Skin epidermis (tissue), 12 donors: ENCODE measurements at regions not wholly inside any gene's neighbourhood (a gene's known extent, or its start where the extent isn't known, plus 50 kb on each side); places are given as distances from the start of the nearest gene placed in this dataset.

Experiments used
- H3K27ac ChIP-seq, 21 experiments: fragments of 200-600 bp; sonication (generic) in 11 of 21; one replicate each; pipeline ENCODE4 v1.5.0; 2020; ENCODE audit warnings: mild to moderate bottlenecking in 3 of 21, inconsistent platforms in 2 of 21, moderate library complexity in 2 of 21
- H3K4me3 ChIP-seq, 7 experiments: fragments of 200-600 bp; sonication (generic) in 2 of 7; one replicate each; pipeline ENCODE4 v1.5.0; 2020; ENCODE audit warnings: inconsistent platforms in 2 of 7, mild to moderate bottlenecking in 2 of 7, moderate library complexity in 1 of 7

- H3K4me3 ChIP-seq, result no peak overlapping the region
- H3K27ac ChIP-seq, result no peak overlapping the region
Measured at GRCh38 chr7:67522504-67522903, 525.9 kb downstream of the TYW1 start.

GRCh38 chr7:67523713-67524112 is 527.1 kb downstream of the TYW1 start:
- H3K27ac ChIP-seq, result no peak overlapping the region
- no peak overlapping the region for H3K4me3 ChIP-seq

- H3K4me3 ChIP-seq, result no peak overlapping the region
- no peak overlapping the region for H3K27ac ChIP-seq
Measured at GRCh38 chr7:67525588-67525987, 529.0 kb downstream of the TYW1 start.

GRCh38 chr7:67535241-67535989 is 538.8 kb downstream of the TYW1 start:
- H3K27ac ChIP-seq, result no peak overlapping the region
- no peak overlapping the region for H3K4me3 ChIP-seq

GRCh38 chr7:67542916-67543315 is 546.3 kb downstream of the TYW1 start:
- Histone ChIP-seq H3K27ac (no peak overlapping the region), H3K4me3 (no peak overlapping the region)

- Histone ChIP-seq H3K4me3 (no peak overlapping the region), H3K27ac (no peak overlapping the region)
Measured at GRCh38 chr7:67547183-67547907, 550.7 kb downstream of the TYW1 start.

- Histone ChIP-seq H3K4me3 (no peak overlapping the region), H3K27ac (no peak overlapping the region)
Measured at GRCh38 chr7:67549126-67549525, 552.5 kb downstream of the TYW1 start.

- no peak overlapping the region for H3K27ac ChIP-seq
- no peak overlapping the region for H3K4me3 ChIP-seq
Measured at GRCh38 chr7:67550801-67551436, 554.3 kb downstream of the TYW1 start.

GRCh38 chr7:67552738-67553137 is 556.1 kb downstream of the TYW1 start:
- Histone ChIP-seq H3K27ac (no peak overlapping the region), H3K4me3 (no peak overlapping the region)

- no peak overlapping the region for H3K4me3 ChIP-seq
- no peak overlapping the region for H3K27ac ChIP-seq
Measured at GRCh38 chr7:67553378-67553777, 556.7 kb downstream of the TYW1 start.

- H3K27ac ChIP-seq, result no peak overlapping the region
- no peak overlapping the region for H3K4me3 ChIP-seq
Measured at GRCh38 chr7:67554986-67555385, 558.4 kb downstream of the TYW1 start.

- no peak overlapping the region for H3K27ac ChIP-seq
- H3K4me3 ChIP-seq, result no peak overlapping the region
Measured at GRCh38 chr7:67564959-67565358, 568.3 kb downstream of the TYW1 start.

GRCh38 chr7:67566101-67566500 is 569.5 kb downstream of the TYW1 start:
- Histone ChIP-seq H3K27ac (no peak overlapping the region), H3K4me3 (no peak overlapping the region)

GRCh38 chr7:67571026-67571545 is 574.5 kb downstream of the TYW1 start:
- H3K4me3 ChIP-seq, result no peak overlapping the region
- H3K27ac ChIP-seq, result no peak overlapping the region

GRCh38 chr7:67573639-67574038 is 577.0 kb downstream of the TYW1 start:
- Histone ChIP-seq H3K27ac (no peak overlapping the region), H3K4me3 (no peak overlapping the region)

- H3K27ac ChIP-seq, result no peak overlapping the region
- no peak overlapping the region for H3K4me3 ChIP-seq
Measured at GRCh38 chr7:67588631-67589030, 592.0 kb downstream of the TYW1 start.

GRCh38 chr7:67589183-67589582 is 592.5 kb downstream of the TYW1 start:
- H3K4me3 ChIP-seq, result no peak overlapping the region
- no peak overlapping the region for H3K27ac ChIP-seq

GRCh38 chr7:67590649-67591048 is 594.0 kb downstream of the TYW1 start:
- no peak overlapping the region for H3K27ac ChIP-seq
- no peak overlapping the region for H3K4me3 ChIP-seq

GRCh38 chr7:67593794-67594193 is 597.2 kb downstream of the TYW1 start:
- no peak overlapping the region for H3K27ac ChIP-seq
- H3K4me3 ChIP-seq, result no peak overlapping the region

GRCh38 chr7:67595431-67596180 is 599.0 kb downstream of the TYW1 start:
- Histone ChIP-seq H3K4me3 (no peak overlapping the region), H3K27ac (no peak overlapping the region)
